ENCODE measurements at regions not wholly inside any gene's neighbourhood (a gene's known extent, or its start where the extent isn't known, plus 50 kb on each side); places are given as distances from the start of the nearest gene placed in this dataset.
"Not testable (repeated sequence)": the region's sequence is repeated elsewhere in the genome, so short reads cannot be mapped to it uniquely, and the experiment has no call there.

DNA sequence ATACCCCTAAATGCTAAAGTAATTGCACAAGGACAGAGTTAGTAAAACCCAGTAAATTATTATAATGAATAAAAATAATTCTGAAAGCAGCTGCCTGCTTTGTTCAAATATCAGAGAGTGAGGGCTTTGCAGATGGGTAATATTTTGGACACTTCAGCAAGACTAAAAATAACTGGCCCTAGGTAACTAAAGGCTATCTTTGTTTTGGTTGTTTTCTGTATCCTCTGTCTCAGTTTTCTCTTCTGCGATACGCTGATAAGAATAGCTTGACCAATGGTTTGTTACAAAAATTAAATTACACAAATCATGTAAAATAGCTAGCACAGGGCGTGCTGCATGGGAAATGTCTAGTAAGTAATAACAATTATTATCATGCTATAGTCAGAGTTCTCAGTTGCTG, 204.7 kb downstream of the FGFR2 start:
- TF ChIP-seq EZH2phosphoT487 (IDR thresholded peaks at IDR 0.05; ENCODE audit: borderline replicate concordance), result no peak
- Histone ChIP-seq H3K36me3 (ENCODE audit: insufficient read depth, low read length) (no peaks in the 10 kb centered on the region), H3K4me1 (ENCODE audit: insufficient read depth, low read length, poor library complexity, severe bottlenecking) (no peaks in the 10 kb centered on the region), H3K27me3 (ENCODE audit: insufficient read depth, low read length, poor library complexity, severe bottlenecking) (no peaks in the 10 kb centered on the region), H3K4me2 (ENCODE audit: low read depth, low read length, poor library complexity, severe bottlenecking) (no peak overlapping the region), H2AFZ (ENCODE audit: low read length) (no peak overlapping the region), H3K9me3 (ENCODE audit: insufficient read depth, low read depth, low read length) (no peaks in the 10 kb centered on the region), H3K9me2 (replicated peaks; ENCODE audit: low read depth, low read length) (no peaks in the 10 kb centered on the region), H4K20me1 (ENCODE audit: insufficient read depth, low read length, poor library complexity, severe bottlenecking) (no peaks in the 10 kb centered on the region), H3K4me3 (ENCODE audit: low read length, poor library complexity, severe bottlenecking) (no peak overlapping the region), H3K79me2 (ENCODE audit: insufficient read depth, low read length) (no peaks in the 10 kb centered on the region), H3F3A (ENCODE audit: low read depth) (no peaks in the 10 kb centered on the region), H3K9ac (ENCODE audit: low read depth, low read length, poor library complexity, severe bottlenecking) (no peak overlapping the region)

DNA sequence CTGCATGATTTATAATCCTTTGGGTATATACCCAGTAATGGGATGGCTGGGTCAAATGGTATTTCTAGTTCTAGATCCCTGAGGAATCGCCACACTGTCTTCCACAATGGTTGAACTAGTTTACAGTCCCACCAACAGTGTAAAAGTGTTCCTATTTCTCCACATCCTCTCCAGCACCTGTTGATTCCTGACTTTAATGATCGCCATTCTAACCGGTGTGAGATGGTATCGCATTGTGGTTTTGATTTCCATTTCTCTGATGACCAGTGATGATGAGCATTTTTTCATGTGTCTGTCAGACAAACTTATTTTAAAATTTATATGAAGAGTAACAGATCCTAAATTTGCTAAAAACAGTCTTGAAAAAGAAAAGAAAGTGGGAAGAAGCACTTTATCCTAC, 197.7 kb downstream of the FGFR2 start:
- not testable (repeated sequence) for H3K9ac ChIP-seq (ENCODE audit: low read depth, low read length, poor library complexity, severe bottlenecking); H3K4me3 ChIP-seq (ENCODE audit: low read length, poor library complexity, severe bottlenecking); H3K27me3 ChIP-seq (ENCODE audit: insufficient read depth, low read length, poor library complexity, severe bottlenecking); H2AFZ ChIP-seq (ENCODE audit: low read length); H3K9me2 ChIP-seq (replicated peaks; ENCODE audit: low read depth, low read length); H3K9me3 ChIP-seq (ENCODE audit: insufficient read depth, low read depth, low read length); H3K4me1 ChIP-seq (ENCODE audit: insufficient read depth, low read length, poor library complexity, severe bottlenecking); H3K4me2 ChIP-seq (ENCODE audit: low read depth, low read length, poor library complexity, severe bottlenecking); H4K20me1 ChIP-seq (ENCODE audit: insufficient read depth, low read length, poor library complexity, severe bottlenecking); H3K36me3 ChIP-seq (ENCODE audit: insufficient read depth, low read length); H3F3A ChIP-seq (ENCODE audit: low read depth); H3K79me2 ChIP-seq (ENCODE audit: insufficient read depth, low read length)

DNA sequence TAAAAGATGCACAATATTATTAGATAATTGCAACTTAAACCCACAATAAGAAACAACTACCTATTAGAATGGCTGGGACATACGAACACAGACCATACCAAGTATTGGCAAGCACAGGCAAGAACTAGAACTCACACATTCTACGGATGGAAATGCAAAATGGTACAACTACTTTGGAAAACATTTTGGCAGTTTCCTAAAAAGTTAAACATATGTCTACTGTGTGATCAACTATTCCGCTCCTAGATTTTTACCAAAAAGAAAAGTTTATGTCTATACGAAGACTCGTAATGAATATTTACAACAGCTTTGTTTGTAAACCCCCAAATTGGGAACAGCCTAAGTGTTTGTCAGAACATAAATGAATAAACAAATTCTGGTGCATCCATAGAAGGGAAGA, 194.7 kb downstream of the FGFR2 start:
- 0 out of 2 replicates have a peak, but pooled peaks cover 6% of the 10 kb centered on the region for H3K9me3 ChIP-seq (ENCODE audit: insufficient read depth, low read depth, low read length)
- no peak overlapping the region for H3K4me2 ChIP-seq (ENCODE audit: low read depth, low read length, poor library complexity, severe bottlenecking)
- no peaks in the 10 kb centered on the region for H3K79me2 ChIP-seq (ENCODE audit: insufficient read depth, low read length)
- H3K9ac ChIP-seq (ENCODE audit: low read depth, low read length, poor library complexity, severe bottlenecking), result no peak overlapping the region
- no peaks in the 10 kb centered on the region for H3K36me3 ChIP-seq (ENCODE audit: insufficient read depth, low read length)
- H3F3A ChIP-seq (ENCODE audit: low read depth), result no peaks in the 10 kb centered on the region
- no peaks in the 10 kb centered on the region for H3K4me1 ChIP-seq (ENCODE audit: insufficient read depth, low read length, poor library complexity, severe bottlenecking)
- H3K4me3 ChIP-seq (ENCODE audit: low read length, poor library complexity, severe bottlenecking), result no peak overlapping the region
- H3K27me3 ChIP-seq (ENCODE audit: insufficient read depth, low read length, poor library complexity, severe bottlenecking), result no peaks in the 10 kb centered on the region
- no peaks in the 10 kb centered on the region for H4K20me1 ChIP-seq (ENCODE audit: insufficient read depth, low read length, poor library complexity, severe bottlenecking)
- TF ChIP-seq EZH2phosphoT487 (IDR thresholded peaks at IDR 0.05; ENCODE audit: borderline replicate concordance), result no peak
- TF ChIP-seq, protein P1, sequence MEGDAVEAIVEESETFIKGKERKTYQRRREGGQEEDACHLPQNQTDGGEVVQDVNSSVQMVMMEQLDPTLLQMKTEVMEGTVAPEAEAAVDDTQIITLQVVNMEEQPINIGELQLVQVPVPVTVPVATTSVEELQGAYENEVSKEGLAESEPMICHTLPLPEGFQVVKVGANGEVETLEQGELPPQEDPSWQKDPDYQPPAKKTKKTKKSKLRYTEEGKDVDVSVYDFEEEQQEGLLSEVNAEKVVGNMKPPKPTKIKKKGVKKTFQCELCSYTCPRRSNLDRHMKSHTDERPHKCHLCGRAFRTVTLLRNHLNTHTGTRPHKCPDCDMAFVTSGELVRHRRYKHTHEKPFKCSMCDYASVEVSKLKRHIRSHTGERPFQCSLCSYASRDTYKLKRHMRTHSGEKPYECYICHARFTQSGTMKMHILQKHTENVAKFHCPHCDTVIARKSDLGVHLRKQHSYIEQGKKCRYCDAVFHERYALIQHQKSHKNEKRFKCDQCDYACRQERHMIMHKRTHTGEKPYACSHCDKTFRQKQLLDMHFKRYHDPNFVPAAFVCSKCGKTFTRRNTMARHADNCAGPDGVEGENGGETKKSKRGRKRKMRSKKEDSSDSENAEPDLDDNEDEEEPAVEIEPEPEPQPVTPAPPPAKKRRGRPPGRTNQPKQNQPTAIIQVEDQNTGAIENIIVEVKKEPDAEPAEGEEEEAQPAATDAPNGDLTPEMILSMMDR (conservative IDR thresholded peaks at IDR 0.05; ENCODE audit: low read length), result no peak
- H3K9me2 ChIP-seq (replicated peaks; ENCODE audit: low read depth, low read length), result no peaks in the 10 kb centered on the region
- H2AFZ ChIP-seq (ENCODE audit: low read length), result no peak overlapping the region

DNA sequence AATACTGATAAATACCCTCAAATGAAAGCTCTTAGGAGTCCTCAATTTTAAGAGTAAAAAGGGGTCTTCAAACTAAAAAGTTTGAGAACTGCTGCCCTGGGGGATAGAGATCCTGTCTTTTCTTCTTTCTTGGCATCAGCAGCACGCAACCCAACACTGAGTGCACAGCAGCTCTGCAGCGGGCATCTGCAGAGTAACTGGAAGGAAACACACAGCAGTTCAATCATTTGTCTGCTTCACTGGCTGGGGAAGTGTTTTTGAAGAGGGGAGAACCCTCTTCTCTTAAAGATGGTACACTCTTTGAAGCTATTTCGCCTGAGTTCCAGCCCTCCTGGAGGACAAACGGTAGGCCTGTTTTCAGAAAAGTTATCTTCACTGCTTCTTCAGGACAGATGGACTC, 193.6 kb downstream of the FGFR2 start:
- Histone ChIP-seq H4K20me1 (ENCODE audit: insufficient read depth, low read length, poor library complexity, severe bottlenecking) (no peaks in the 10 kb centered on the region), H3K27me3 (ENCODE audit: insufficient read depth, low read length, poor library complexity, severe bottlenecking) (no peaks in the 10 kb centered on the region), H3K9me2 (replicated peaks; ENCODE audit: low read depth, low read length) (no peaks in the 10 kb centered on the region), H3K79me2 (ENCODE audit: insufficient read depth, low read length) (no peaks in the 10 kb centered on the region), H3K4me1 (ENCODE audit: insufficient read depth, low read length, poor library complexity, severe bottlenecking) (no peaks in the 10 kb centered on the region), H3K9me3 (ENCODE audit: insufficient read depth, low read depth, low read length) (0 out of 2 replicates have a peak, but pooled peaks cover 6% of the 10 kb centered on the region), H2AFZ (ENCODE audit: low read length) (no peak overlapping the region), H3K9ac (ENCODE audit: low read depth, low read length, poor library complexity, severe bottlenecking) (no peak overlapping the region), H3K4me3 (ENCODE audit: low read length, poor library complexity, severe bottlenecking) (no peak overlapping the region), H3K4me2 (ENCODE audit: low read depth, low read length, poor library complexity, severe bottlenecking) (no peak overlapping the region), H3K36me3 (ENCODE audit: insufficient read depth, low read length) (no peaks in the 10 kb centered on the region), H3F3A (ENCODE audit: low read depth) (no peaks in the 10 kb centered on the region)
- TF ChIP-seq EZH2phosphoT487 (IDR thresholded peaks at IDR 0.05; ENCODE audit: borderline replicate concordance), result no peak
- TF ChIP-seq, protein P1 (conservative IDR thresholded peaks at IDR 0.05; ENCODE audit: low read length), result no peak
